NCI-H2196 (cell line): ENCODE measurements at regions not wholly inside any gene's neighbourhood (a gene's known extent, or its start where the extent isn't known, plus 50 kb on each side); places are given as distances from the start of the nearest gene placed in this dataset.

ENCODE experiments used
- DNase-seq: peaks from one replicate; lab custom pipeline; 2025; ENCODE audit not compliant: unreplicated experiment; lab: John Stamatoyannopoulos, UW

DNA sequence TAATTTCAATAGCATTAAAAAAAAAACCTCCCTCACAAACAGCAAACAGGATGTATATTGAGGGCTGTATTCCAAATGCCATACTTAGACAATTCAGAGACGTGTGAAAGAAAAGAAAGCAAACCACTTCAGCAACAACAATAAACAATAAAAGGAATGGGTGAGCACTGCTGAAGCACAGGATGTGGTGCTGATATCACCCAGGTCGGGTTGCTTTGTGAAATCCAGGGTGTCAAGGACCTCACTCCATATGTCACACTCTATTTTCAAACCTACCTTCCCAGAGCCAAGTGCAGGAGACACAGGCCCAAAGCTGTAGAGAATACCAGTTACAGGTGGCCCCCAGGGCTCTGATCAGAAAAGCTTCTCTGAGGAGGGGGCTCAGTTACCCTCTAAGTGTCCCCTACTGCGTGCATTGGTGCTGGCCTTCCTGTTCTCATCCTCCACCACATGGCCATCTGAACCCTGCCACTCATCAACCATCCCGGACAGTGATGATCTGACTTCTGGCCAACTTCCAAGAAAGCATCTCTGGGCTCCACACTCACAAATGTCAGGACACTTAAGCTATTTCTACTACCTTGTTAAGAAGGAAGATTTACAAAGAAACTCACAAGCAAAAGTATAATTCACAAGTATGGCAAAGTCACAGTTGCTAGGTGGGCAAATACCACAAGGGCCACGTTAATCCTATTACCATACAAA is 363.0 kb downstream of the SS18 start:
- no peak for DNase-seq

GRCh38 chr18:25726298-25726697 is 364.1 kb downstream of the SS18 start:
- DNase-seq, result no peak

GRCh38 chr18:25725501-25725900 is 364.9 kb downstream of the SS18 start:
- DNase-seq, result no peak

GRCh38 chr18:25724997-25725396 is 365.4 kb downstream of the SS18 start:
- no peak for DNase-seq

DNA sequence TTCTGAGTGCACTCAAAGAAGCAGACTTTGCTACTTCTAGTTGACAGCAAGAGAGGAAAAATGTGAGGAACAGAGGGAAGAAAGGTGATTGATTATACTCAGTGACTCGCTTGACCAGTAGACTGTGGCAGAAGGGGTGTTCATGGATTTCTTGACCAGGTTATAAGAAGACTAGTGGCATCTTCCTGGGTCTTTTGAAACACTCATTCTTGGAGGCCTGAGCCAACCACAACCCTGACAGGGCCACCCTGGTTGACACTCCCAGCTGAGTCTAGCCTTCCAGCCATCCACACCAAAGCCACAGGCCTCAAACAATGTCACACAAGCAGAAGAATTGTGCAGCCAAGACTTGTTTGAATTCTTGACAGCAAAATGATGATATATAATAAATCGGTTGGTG is 366.3 kb downstream of the SS18 start:
- no peak for DNase-seq

DNA sequence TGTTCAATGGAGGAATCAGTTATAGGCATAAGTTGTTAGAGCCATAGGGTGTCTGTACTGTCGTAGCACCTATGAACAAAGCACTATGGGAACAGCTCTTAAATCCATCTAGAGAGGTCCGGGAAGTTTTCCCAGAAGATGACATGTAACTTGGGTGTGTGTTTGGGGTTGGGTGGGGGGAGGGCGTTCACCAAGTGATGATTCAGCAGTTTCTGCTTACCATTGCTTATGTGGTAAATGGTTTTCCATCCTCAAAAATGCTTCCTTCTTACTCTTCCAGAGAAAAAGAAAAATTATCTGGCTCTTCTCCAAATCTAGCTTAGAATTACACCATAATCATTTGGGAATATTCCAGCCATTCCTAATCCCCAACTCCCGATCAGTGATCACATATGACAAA is 361.1 kb upstream of the ZNF521 start:
- no peak for DNase-seq

- no peak for DNase-seq
Observed at GRCh38 chr18:25710981-25711380, 359.0 kb upstream of the ZNF521 start.

DNA sequence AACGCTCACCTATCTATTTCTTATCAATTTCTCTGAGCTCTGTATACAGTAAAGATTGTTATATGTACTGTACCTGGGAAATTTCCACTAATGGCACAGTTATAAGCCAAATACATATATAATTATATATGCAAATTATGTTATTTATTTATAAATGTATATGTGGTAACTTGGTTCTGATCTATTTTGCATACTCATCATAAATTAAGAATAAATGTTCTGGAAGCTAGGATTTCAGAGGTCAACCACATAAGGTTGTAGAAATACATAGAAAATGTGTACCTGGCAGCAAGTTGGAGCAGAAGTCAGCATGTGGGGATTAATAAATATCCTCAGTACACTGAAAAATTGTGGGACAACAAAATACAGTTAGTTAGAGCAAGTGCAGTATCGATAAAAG is 353.7 kb upstream of the ZNF521 start:
- no peak for DNase-seq

- DNase-seq, result no peak
Observed at GRCh38 chr18:25704494-25704893, 352.5 kb upstream of the ZNF521 start.

GRCh38 chr18:25704071-25704470 is 352.1 kb upstream of the ZNF521 start:
- DNase-seq, result no peak

GRCh38 chr18:25701821-25702220 is 349.9 kb upstream of the ZNF521 start:
- no peak for DNase-seq

DNA sequence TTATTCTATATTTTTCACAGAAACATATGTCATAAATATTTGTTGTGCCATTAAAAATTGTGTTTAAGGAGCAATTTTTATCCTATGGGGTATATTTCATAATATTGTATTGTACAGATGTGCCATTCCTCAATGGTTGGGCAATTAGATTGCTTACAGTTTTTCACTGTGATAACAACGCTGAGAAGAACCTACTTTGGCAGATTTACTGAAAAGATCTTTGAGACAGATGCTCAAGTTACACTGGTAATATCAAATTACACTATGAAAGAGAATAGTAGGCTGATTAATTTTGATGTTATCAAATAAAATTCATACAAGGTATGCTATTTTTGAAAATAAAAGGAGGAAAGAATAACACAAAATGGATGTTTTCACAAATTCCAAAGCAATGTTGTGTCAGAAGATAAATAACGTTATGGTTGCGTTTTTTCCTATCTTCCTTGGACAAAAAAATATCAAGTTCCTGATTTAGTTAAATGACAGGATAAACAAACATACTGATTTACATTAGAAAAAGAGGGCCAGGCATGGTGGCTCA is 335.1 kb upstream of the ZNF521 start:
- no peak for DNase-seq

DNA sequence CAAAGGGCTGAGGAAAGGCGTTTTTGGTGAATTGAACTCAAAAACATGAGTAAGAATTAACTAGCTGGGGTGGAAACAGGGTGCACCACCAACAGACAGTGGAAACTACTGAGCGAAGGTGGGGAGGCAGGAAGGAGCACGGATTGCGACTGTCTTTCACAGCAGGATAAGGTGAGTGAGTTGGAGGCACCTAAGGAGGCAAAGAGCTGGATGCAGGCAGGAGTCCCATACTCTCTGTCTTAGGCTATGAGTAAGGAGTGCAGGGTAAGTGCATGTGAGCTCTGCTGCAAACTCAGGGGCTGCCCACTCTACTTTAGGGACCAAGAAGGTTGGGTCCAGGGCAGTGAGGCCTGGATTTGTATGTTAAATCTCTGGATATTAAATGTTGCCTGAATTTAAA is 333.1 kb upstream of the ZNF521 start:
- DNase-seq, result no peak

DNA sequence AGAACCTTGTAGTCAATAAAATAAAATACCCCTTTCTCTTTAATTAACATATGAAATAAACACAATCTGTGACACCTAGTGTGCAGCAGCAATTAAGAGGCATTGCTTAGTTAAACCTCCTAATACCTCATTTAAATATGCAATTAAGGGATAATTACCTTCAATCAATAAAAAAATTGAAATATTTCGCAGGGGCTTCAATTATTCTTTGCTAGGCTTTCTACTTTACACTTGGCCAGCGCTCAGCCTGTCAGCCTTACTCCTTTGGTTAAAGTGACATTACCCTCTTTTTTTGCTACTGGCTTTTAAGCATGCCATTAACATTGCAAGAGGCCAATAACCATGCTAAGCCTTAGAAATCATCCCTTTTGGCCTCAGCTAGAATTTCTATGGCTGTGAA is 327.5 kb upstream of the ZNF521 start:
- no peak for DNase-seq

- DNase-seq, result no peak
Observed at GRCh38 chr18:25678221-25678620, 326.3 kb upstream of the ZNF521 start.

DNA sequence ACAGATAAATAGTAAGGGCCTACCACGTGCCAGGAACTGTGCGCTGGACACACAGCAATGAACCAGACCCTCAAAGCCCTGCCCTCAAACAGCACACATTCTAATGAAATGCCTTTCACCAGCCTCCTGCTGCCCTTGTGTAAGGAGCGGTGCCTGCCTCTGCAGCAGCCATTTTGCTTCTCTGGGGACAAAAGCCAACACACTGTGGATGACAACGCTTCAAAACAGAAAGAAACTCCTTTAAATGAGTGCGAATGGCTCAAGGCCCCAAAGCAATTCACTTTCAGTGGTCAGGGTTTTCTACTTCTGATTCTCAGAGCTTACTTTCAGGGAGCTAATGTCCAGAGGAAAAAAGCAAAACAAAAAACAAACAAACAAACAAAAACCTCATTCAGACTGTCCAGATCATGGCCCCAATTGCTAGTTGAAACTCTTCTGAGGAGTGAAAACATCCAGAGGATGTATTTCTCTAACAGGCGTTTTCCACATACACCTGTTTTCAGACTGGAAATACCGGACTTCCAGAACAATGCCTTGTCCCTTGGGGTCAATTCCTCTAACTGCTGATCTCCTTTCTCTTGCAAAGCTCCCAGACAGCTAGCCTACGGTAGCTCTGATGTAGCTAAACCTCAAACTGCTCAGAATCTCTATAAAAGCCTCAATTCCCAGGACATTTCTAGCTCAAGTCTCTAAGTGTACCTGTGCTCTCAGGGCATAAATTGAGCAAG is 323.3 kb upstream of the ZNF521 start:
- no peak for DNase-seq

GRCh38 chr18:25674183-25674582 is 322.2 kb upstream of the ZNF521 start:
- no peak for DNase-seq

DNA sequence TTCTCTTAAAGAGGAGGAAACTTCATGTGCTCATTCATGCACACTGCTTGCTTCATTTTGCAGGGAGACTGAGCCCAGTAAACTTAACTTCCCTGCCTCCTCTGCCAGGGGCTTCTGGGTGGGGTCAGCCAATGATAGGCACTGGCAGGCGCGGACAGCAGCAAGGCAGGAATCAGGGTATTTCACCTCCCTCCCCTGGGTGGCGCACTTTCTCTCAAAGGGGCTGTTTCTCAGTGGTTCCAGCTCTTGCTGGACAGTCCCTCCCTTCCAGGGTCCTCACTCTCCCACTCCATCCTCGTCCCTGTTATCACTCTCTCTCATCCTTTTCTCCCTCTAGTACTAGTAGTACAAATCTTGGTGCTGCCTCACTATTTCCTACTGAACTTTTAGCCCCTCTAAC is 320.5 kb upstream of the ZNF521 start:
- no peak for DNase-seq

DNA sequence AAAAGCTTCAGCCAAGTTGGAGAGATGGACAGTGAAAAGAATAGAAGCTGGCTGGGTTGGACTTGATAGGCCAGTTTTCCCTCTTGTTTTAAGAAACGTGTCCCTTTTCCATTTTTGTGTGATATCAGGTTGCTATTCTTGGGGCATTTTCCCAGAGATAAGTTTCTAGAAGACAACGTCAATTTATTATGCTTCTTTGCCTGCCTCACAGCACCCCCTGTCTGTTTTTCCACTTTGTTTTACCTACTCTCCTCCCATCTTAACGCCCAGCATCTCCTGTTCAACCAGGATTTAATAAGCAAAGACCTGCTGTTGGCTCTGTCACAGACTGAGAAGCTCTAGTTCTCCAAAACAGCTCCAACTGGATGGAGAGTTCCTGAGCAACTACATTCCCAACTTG is 317.8 kb upstream of the ZNF521 start:
- DNase-seq, result no peak

DNA sequence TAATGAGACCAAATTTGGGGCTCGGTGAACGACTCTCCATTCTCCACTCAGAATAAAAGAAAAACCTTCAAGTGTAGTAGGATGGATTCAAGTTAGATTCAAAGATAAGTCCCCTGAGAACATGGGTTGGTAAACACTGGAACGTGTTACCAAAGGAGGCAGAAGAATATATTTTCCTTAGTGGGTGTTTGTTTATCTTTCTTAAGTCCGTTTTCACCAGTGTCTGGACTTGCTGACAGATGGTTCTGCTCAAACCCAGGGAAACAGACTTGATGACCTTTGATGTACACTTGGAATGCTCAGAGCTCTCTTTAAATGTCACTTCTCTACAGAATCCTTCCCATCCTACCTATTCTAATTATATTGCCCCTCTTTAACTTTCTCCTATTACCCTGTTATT is 310.3 kb upstream of the ZNF521 start:
- no peak for DNase-seq

DNA sequence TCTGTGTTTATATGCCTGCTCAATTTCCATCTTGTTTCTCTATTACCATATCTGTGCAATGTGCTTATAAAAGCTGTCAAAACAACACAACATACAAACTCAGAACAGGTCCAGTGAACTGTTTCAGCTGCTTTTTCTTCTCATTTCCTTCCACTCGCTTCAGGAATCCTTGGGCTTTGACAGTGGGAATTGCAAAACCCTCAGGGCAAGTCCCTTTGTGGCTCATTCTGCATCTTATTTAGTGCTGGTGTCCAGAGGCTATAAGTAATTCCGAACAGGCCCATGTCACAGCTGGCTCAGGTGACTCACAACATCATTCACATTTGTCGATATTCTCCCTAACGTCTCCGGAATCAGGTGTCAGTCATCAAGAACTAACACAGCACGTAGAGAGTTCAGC is 309.9 kb upstream of the ZNF521 start:
- DNase-seq, result no peak

- DNase-seq, result no peak
Observed at GRCh38 chr18:25659541-25659940, 307.6 kb upstream of the ZNF521 start.

DNA sequence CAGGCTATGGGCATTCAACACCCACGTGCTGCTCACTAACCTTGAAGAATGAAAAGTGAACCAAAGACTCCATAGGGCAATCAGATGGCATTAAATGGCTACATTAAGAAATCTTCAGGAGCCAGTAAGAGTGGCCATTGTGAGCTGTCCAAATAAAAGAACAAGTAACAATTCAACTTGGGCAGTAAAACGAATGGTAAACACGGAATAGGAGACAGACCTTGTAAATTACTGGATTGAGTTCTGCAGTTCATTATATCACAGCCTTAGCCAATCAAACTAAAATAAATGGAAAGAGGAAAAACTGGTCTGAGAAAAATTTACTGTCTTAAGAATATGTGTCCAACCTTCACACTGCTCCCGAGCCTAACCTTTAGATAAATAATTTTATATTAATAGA is 306.5 kb upstream of the ZNF521 start:
- no peak for DNase-seq
